ENCODE measurements at regions not wholly inside any gene's neighbourhood (a gene's known extent, or its start where the extent isn't known, plus 50 kb on each side); places are given as distances from the start of the nearest gene placed in this dataset.

DNA sequence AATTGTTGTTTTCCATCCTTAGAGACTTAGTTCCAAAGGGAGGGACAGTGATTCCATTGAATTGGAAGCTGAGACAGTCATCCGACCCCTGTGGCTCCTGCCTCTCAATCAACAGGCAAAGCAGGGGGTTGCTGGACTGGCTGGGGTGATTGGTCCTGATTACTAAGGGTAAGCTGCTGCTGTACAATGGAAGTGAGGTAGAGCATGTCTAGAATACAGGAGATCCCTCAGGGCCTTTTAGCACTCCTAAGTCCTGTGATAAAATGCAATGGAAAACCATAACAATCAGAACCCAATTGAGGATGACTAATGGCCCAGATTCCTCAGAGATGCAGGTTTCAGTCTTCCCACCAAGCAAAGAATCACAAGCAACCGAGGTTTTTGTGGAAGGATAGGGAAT, 127.6 kb downstream of the AASDH start:
- no peak for TF ChIP-seq POLR2A (IDR thresholded peaks at IDR 0.05)
- TF ChIP-seq, protein P1, sequence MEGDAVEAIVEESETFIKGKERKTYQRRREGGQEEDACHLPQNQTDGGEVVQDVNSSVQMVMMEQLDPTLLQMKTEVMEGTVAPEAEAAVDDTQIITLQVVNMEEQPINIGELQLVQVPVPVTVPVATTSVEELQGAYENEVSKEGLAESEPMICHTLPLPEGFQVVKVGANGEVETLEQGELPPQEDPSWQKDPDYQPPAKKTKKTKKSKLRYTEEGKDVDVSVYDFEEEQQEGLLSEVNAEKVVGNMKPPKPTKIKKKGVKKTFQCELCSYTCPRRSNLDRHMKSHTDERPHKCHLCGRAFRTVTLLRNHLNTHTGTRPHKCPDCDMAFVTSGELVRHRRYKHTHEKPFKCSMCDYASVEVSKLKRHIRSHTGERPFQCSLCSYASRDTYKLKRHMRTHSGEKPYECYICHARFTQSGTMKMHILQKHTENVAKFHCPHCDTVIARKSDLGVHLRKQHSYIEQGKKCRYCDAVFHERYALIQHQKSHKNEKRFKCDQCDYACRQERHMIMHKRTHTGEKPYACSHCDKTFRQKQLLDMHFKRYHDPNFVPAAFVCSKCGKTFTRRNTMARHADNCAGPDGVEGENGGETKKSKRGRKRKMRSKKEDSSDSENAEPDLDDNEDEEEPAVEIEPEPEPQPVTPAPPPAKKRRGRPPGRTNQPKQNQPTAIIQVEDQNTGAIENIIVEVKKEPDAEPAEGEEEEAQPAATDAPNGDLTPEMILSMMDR (IDR thresholded peaks at IDR 0.05): no peak
- Histone ChIP-seq H3K9me3 (no peaks in the 10 kb centered on the region), H3K36me3 (no peaks in the 10 kb centered on the region), H3K4me3 (no peak overlapping the region), H3K27me3 (no peaks in the 10 kb centered on the region), H3K27ac (no peak overlapping the region), H3K4me1 (peaks cover 0 to 3% (median 0%) of the 10 kb centered on the region in 4 donors)
- DNase-seq: no peak

DNA sequence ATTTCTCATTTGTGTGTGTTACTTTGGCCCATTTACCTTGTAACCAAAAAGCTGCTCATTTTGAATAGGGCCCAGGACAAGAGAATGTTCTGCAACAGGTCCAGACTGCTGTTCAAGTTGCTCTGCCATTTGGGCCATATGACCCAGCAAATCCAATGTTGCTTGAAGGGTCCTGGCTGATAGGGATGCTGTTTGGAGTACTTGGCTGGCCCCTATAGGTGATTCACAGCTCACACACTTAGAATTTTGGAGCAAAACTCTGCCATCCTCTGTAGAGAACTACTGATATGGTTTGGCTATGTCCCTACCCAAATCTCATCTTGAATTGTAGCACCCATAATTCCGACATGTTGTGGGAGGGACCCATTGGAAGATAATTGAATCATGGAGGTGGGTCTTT, 131.5 kb downstream of the AASDH start:
- H3K27ac ChIP-seq: no peak overlapping the region
- H3K36me3 ChIP-seq: no peaks in the 10 kb centered on the region
- H3K27me3 ChIP-seq: no peaks in the 10 kb centered on the region
- no peak overlapping the region for H3K4me3 ChIP-seq
- DNase-seq: no peak
- H3K4me1 ChIP-seq: peaks cover 0 to 16% (median 0%) of the 10 kb centered on the region in 4 donors
- H3K9me3 ChIP-seq: no peaks in the 10 kb centered on the region
- no peak for TF ChIP-seq POLR2A (IDR thresholded peaks at IDR 0.05)
- TF ChIP-seq, protein P1 (IDR thresholded peaks at IDR 0.05): no peak

DNA sequence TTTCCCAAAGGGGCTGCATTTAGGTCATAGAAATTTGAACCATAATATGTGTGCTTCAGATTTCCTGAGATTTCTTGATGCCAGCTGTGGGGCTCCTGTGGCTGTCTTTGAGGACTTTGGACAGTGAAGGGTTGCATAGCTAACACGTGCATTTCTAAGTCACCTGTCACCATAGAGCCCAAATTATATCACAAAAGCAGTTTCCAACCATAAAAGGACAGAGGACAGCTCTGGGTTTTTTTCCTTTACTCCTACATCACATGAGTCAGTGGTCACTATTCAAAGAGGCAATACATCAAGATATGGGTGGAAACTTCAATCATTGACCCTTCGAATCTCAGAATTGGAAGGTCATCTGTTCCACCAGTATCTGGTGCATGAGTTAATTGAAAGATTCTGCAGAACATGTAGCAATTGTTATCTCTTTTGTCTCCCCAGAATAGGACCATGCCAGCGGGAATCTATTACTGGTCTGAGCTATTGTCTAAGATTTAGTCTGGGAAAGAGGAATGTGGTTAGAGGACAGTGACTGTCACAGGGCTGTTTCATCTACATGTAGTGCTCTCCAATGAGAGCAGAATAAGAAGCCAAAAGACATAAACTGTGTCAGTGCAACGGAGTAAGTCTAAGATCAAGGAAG, 133.5 kb downstream of the AASDH start:
- H3K27ac ChIP-seq: peak overlapping the region in 1 of 4 donors; percentile 19
- H3K9me3 ChIP-seq: no peaks in the 10 kb centered on the region
- H3K27me3 ChIP-seq: no peaks in the 10 kb centered on the region
- no peak overlapping the region for H3K4me3 ChIP-seq
- H3K36me3 ChIP-seq: no peaks in the 10 kb centered on the region
- TF ChIP-seq, protein P1 (IDR thresholded peaks at IDR 0.05): no peak
- TF ChIP-seq POLR2A (IDR thresholded peaks at IDR 0.05): no peak
- peaks cover 0 to 13% (median 0%) of the 10 kb centered on the region in 4 donors for H3K4me1 ChIP-seq
- no peak for DNase-seq

DNA sequence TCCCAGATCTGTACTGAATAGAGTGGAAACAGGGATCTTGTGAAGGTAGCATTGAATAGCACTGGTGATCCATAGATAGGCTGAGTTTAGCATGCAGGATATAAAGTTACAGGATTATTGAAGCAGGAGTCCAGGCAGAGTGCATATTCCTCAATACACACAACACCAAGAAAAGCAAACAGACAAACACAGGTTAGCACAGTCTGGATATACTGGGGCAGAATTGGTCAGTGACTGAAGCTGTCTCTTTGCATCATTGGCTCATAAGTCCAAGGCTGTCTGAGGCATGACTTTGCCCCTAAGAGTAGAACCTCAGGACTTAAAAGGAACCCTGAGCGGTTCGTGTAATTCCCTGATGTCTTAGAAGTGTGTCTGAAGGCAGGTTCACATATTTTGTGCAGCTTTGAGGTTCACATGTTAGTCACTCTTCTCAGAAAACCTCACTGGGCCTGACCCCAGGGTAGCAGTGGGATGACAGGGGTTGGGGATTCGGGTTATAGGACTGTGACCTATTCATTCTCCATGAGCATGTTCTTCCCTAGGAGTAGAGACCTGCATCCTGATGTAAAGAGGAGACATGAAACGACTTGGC, 134.6 kb downstream of the AASDH start:
- Histone ChIP-seq H3K4me3 (no peak overlapping the region), H3K9me3 (no peaks in the 10 kb centered on the region), H3K36me3 (no peaks in the 10 kb centered on the region), H3K27me3 (no peaks in the 10 kb centered on the region), H3K4me1 (peaks cover 0 to 13% (median 0%) of the 10 kb centered on the region in 4 donors), H3K27ac (no peak overlapping the region)
- TF ChIP-seq, protein P1 (IDR thresholded peaks at IDR 0.05): no peak
- no peak for TF ChIP-seq POLR2A (IDR thresholded peaks at IDR 0.05)
- DNase-seq: no peak

DNA sequence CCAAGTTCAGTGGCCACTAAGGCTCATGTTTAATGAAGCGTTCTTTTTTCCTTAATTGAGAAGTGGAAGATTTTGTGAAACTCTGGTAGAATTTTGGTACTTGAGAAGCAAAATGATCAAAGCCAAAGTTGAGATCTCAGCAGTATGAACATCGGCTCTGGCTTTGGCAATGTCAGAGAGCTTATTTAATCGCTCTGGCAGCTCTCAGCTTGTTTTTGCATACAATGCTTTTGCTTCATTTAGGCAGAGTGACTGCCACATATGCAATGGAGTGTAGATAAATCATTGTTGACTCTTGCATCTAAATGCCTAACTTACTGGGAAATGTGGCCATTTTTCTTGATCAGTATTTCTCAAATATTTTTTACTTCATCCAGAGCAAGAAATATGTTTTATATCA, 135.7 kb downstream of the AASDH start:
- H3K27me3 ChIP-seq: no peaks in the 10 kb centered on the region
- TF ChIP-seq, protein P1 (IDR thresholded peaks at IDR 0.05): no peak
- TF ChIP-seq POLR2A (IDR thresholded peaks at IDR 0.05): no peak
- DNase-seq: no peak
- H3K36me3 ChIP-seq: no peaks in the 10 kb centered on the region
- no peak overlapping the region for H3K4me3 ChIP-seq
- H3K9me3 ChIP-seq: no peaks in the 10 kb centered on the region
- H3K4me1 ChIP-seq: peaks cover 0 to 13% (median 0%) of the 10 kb centered on the region in 4 donors
- no peak overlapping the region for H3K27ac ChIP-seq

Measured in Peyer's patch (tissue), 4 donors.